Hypothalamus (tissue), 51 donors: ENCODE measurements at regions not wholly inside any gene's neighbourhood (a gene's known extent, or its start where the extent isn't known, plus 50 kb on each side); places are given as distances from the start of the nearest gene placed in this dataset.
A peak's percentile ranks its signal among the peaks of the same experiment; 100 is the strongest.

Experiments used
- DNase-seq, 51 donors: peaks; one replicate each; lab custom pipeline; 2025; lab: John Stamatoyannopoulos, UW

DNA sequence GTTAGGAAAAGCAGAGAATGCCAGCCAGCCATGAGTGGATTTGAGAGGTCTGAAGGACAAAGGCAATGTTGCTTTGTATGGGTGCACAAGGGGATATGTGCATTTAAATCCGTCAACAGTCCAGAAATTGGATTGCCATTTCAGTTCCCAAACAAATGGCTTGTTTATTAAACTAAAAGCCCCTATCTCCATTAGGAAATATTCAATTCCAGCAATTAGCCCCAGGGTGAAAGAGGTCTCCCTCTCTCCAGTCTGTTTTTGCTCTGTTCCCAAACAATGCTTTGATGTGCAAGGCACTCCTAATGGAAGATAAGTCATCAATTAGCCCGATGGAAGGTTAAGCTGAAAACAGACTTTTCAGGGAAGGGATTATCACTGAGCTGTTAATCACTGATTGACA is 101.3 kb downstream of the C9orf152 start:
- DNase-seq, result no peak

- DNase-seq, result no peak
Measured at GRCh38 chr9:110109333-110110092, 98.4 kb downstream of the C9orf152 start.

DNA sequence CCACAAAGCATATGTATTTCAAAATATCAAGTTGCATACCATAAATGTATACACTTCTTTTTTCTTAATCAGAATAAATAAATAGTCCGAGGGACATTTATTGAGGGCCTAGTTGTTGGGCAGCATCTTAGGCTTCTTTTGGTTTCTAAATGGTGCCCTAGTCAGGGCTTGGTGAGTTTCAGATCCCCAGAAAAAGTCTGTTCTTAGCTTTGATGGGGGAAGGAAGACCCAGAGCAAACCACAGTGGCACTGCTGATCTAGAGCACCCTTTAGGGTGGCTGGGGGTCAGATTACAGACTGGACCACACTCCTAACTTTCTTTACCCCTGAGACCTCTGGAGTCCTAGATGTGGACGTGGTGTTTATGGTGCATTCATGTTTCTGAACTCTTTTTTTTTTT is 97.8 kb downstream of the C9orf152 start:
- no peak for DNase-seq

DNA sequence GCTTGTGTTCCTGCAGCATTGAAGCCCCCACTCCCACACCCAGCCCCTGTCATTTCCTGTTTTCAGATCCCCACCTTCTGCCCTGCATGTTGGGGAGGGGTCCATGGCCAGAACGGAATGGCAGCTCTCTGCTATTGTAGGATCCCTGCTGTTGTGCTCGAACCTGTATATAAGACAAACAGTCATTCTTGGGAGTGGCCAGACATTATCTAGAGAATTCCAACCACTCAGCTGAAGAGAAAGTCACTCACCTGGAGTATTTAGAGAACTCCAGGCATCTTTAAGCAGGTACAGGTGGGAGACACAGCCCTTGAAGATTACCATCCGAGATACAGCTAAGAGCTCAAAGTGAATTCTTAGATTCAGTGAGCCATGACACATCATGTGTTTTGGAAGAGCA is 96.1 kb downstream of the C9orf152 start:
- DNase-seq, result no peak

- DNase-seq, result no peak
Measured at GRCh38 chr9:110112792-110113191, 95.2 kb downstream of the C9orf152 start.

DNA sequence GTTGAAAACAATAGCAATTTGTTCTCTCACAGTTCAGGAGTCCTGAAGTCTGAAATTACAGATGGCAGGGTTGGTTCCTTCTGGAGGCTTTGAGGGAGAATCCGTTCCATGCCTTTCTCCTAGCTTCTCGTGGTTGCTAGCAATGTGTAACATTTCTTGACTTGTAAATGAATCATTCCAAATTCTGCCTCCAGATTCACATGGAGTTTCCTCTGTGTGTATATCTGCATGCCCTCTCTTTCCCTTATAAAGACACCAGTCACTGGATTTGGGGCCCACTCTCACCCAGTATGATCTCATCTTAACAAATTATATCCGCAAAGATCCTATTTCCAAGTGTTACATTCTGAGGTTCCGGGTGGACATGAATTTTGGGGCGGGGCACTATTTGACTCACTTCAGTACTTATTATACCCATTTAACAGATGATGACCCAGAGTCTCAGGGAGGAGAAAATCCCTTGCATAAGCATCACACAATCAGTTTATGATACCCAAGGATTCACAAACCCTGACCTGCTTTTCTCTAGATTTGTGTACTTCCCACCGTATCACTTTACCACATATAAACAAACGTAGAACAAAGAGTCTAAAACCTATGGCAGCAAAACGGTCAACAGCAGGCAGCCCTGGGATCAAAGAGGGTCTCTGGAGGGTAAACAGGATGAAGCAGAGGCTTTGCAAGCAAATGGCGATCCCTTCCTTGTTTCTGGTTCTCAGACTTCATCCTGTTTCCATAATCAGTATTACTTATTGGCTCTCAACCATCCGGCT is 93.7 kb downstream of the C9orf152 start:
- no peak for DNase-seq

GRCh38 chr9:110114859-110115201 is 93.1 kb downstream of the C9orf152 start:
- no peak for DNase-seq

GRCh38 chr9:110115341-110115820 is 92.6 kb downstream of the C9orf152 start:
- DNase-seq, result peak in 5 of 51 donors; percentile 9 to 49 (median 23)

GRCh38 chr9:110115826-110116542 is 92.0 kb downstream of the C9orf152 start:
- DNase-seq, result no peak

GRCh38 chr9:110116543-110116885 is 91.4 kb downstream of the C9orf152 start:
- no peak for DNase-seq

DNA sequence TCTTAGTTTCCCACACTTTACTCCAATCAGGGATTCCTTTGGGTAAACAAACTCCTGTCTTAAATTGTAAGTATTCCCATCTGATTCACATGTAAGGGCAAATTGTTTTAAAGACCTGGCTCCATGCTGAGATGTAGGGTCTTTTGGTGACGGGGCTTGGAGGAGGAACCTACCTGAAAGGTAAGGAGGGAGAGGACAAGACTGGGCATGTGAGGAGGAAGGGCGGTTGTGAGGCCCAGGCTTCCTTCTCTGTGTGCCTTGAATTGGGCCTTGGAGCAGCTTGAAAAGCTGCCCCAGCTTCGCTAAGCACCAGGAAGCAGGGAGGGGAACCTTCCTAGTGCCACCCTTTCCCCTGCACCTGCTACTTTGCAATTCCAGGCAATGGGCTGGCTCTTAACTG is 86.8 kb downstream of the C9orf152 start:
- DNase-seq, result no peak

- no peak for DNase-seq
Measured at GRCh38 chr9:110123341-110124095, 84.4 kb downstream of the C9orf152 start.

DNA sequence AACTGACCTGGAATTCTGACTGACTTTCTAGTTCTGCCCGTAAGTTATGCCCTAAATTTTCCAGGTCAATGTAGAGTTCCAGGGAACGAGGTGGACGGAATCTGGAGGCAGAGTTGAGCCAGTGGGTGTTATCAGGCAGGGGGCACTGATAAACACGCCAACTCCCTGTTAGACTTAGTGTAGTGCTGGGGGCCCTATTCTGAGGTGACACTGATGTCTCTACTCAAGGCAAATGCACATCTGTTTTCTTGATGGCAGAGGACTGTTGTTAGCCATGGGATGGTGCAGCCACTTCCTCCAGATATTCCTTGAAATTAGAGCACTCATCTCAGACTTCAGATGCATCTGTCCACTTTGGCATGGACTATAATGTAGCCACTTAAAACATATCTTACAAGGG is 83.5 kb downstream of the C9orf152 start:
- DNase-seq, result no peak

DNA sequence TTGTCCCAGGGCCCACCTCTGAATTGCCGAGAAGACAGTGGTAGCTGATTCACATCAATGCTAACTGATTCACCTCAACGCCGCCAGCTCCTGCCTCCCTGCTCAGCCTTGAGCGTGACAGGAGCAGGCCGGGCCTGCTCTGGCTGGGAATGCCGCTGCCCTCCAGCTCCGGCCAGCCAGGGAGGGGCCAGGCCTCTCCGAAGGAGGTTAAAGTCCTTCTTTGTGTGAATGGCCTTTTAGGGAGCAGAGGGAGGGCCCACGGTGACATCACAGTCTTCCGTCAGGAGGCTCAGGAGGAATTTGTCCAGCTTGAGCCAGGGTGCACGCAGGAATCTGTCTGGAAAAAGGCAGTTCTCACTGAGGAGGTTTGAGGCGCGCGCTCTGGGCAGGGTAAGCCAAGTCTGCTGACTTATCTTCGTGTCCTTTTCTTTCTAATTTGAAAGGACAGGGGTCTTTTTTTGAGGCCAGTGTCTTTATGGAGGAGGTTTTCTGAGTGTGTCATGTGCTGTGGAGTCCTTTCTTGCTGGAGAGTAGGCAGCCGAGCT is 82.7 kb downstream of the C9orf152 start:
- peak in 28 of 51 donors; percentile 7 to 72 (median 34) for DNase-seq

DNA sequence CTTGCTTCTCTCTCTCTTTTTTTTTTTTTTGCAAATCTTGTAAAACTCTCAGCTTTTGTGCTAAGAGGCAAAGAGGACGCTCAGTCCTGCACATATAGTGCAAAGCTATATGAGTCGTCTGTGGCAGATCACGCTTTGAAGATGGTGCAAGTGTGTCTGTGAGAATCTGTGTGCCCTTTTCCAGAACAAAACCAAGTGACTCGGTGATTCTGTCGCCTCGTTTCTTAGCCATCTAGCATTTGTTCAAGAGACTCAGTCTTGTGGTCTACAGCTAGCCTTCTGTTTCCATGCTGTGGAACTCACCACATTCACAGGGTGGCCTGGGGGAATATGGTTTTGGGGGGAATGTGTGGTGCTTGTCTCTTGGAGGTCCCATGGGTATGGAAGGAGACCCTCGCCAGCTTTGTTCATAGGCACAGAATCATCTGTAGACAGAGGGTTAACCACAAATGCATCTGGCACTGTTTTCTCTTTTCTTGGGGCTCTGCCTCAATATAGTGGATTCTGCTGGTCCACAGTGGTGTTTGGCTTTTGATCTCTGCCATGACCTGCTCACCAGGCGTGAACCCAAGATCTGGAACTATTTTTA is 82.1 kb downstream of the C9orf152 start:
- DNase-seq, result no peak

DNA sequence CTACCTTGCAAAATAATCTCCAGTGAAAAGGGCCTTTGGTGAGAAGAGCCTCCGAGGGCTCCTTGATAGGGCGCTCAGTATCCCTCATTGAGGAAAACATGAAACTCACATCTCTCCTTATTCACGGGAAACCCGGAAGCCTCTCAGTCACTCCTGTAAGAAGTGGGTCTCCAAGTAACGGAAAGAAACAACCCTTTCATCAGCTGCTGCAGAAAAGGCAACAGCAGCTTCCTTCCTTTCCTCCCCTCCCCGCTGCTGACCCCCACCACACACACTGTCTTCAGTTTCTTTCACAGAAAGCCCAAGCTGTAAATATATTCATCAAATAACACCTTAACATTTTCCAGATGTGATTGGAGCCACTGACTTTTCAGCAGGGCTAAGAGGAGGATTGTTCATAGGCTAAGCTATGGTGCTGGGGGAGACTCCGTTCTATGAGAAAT is 81.4 kb downstream of the C9orf152 start:
- no peak for DNase-seq

DNA sequence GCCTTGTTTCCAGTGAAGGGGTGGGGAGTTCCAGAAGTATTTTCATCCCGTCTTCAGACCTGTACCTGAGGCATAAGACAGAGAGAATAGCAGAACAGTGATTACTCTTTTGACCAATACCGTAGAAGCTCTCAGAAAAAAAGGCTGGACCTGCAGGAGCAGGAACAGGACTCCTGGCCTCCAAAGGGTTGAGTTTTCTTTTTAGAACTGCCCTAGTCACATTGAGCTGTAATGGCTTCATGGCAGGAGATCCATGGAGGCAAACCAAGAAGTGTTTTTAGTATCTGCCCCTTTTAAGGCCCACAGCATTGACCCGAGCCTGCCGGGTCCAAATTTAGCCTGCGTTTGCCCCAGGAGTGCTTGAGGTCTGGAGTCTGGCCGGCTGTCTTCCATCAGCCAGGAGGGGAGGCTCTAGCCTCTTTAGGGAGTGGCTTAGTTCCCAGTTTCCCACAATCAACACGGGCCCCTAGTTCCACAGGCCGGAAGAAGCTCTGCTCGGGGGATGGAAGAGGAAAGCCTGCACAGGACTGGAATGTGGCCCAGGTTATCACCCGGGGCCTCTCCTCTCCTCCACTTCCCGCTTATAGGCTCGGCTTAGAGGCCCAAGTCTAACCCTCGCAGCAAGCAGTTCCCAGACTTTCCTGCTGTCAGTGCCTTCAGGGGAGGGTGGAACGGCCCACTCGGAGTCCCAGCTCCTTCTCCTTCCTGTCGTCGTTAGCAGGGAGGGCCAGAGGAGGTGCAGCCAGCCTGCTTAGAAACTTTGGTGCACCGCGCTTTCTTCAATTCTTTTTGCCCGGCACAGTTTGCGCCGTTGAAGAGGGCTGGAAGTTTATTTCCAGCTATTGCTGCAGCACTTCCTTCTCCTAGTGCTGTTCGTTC is 80.7 kb downstream of the C9orf152 start:
- DNase-seq, result no peak

GRCh38 chr9:110128664-110129329 is 79.2 kb downstream of the C9orf152 start:
- DNase-seq, result no peak
